ENCODE measurements at regions not wholly inside any gene's neighbourhood (a gene's known extent, or its start where the extent isn't known, plus 50 kb on each side); places are given as distances from the start of the nearest gene placed in this dataset.

- no peaks in the 10 kb centered on the region for H3K79me1 ChIP-seq (ENCODE audit: insufficient read depth, low read depth, low read length, poor library complexity, severe bottlenecking)
- Mint-ChIP-seq H3K4me1 (peaks cover 4 to 5% of the 10 kb centered on the region in 2 experiments; a peak in 3 of 4 replicates), H3K4me3 (no peak overlapping the region), H3K36me3 (ENCODE audit: insufficient read depth in 1 of 3, low read depth in 3 of 3) (no peaks in the 10 kb centered on the region), H3K27me3 (ENCODE audit: low read depth) (no peaks in the 10 kb centered on the region), H3K27ac (no peak overlapping the region), H3K9me3 (no peaks in the 10 kb centered on the region)
- no peak overlapping the region for H4K8ac ChIP-seq (replicated peaks; ENCODE audit: insufficient read length, low read depth, low read length)
- H3T11ph ChIP-seq (ENCODE audit: low read length): no peak overlapping the region
- no peak overlapping the region for H3K9ac ChIP-seq (ENCODE audit: extremely low read depth, insufficient read length, low read length)
- H4K91ac ChIP-seq (ENCODE audit: insufficient read length, low read depth, low read length): no peak overlapping the region
- H3K56ac ChIP-seq (ENCODE audit: insufficient read length, low read depth, low read length): no peak overlapping the region
- no peak for DNase-seq
- no peak overlapping the region for H3K4ac ChIP-seq (ENCODE audit: low read depth, low read length)
- H2BK120ac ChIP-seq (ENCODE audit: low read depth, low read length, poor library complexity, severe bottlenecking): no peak overlapping the region
- no peaks in the 10 kb centered on the region for H3K4me1 ChIP-seq (ENCODE audit: insufficient read depth, low read length)
- H2AK5ac ChIP-seq (ENCODE audit: insufficient read length, low read length): no peak overlapping the region
- H3K23ac ChIP-seq (ENCODE audit: insufficient read length, low read depth, low read length): no peak overlapping the region
- H2AFZ ChIP-seq (ENCODE audit: low read length): no peak overlapping the region
- WGBS (ENCODE audit: extremely low coverage, insufficient read length, low lambda C conversion rate): no CpG with 5 or more reads among the region's 2 CpGs
- no peaks in the 10 kb centered on the region for H3K9me3 ChIP-seq (ENCODE audit: control insufficient read depth, low read depth, low read length)
- no peak overlapping the region for H3K27ac ChIP-seq (ENCODE audit: insufficient read length, low read depth, low read length)
- H3K27me3 ChIP-seq (ENCODE audit: insufficient read depth, low read length): no peaks in the 10 kb centered on the region
- no peak overlapping the region for H2BK20ac ChIP-seq (ENCODE audit: low read depth, low read length, poor library complexity, severe bottlenecking)
- no peaks in the 10 kb centered on the region for H4K20me1 ChIP-seq (ENCODE audit: control insufficient read depth, insufficient read depth, insufficient read length)
- no peak overlapping the region for H3K4me2 ChIP-seq (ENCODE audit: insufficient read depth, insufficient read length, low read length)
- no peak overlapping the region for H2BK15ac ChIP-seq (ENCODE audit: low read depth, low read length)
- no peak overlapping the region for H2BK5ac ChIP-seq (ENCODE audit: insufficient read length, low read length)
- no peaks in the 10 kb centered on the region for H3K79me2 ChIP-seq (ENCODE audit: insufficient read depth, low read length)
- no peaks in the 10 kb centered on the region for H3K23me2 ChIP-seq (ENCODE audit: insufficient read length, low read depth, low read length, poor library complexity, severe bottlenecking)
- no peak overlapping the region for H3K14ac ChIP-seq (ENCODE audit: insufficient read depth, low read length)
- no peak overlapping the region for H3K18ac ChIP-seq (ENCODE audit: insufficient read length, low read depth, low read length)
- TF ChIP-seq CTCF (conservative IDR thresholded peaks at IDR 0.05): no peak
- H4K5ac ChIP-seq (ENCODE audit: insufficient read length, low read depth, low read length): no peak overlapping the region
- no peak overlapping the region for H2BK12ac ChIP-seq (ENCODE audit: insufficient read length, low read depth, low read length)
These were observed 746.6 kb downstream of the TAF11L14 start for GRCh38 chr5:18380729-18381362.

Measured in H9 (cell line).